ENCODE measurements at regions not wholly inside any gene's neighbourhood (a gene's known extent, or its start where the extent isn't known, plus 50 kb on each side); places are given as distances from the start of the nearest gene placed in this dataset.

- TF ChIP-seq, protein P1, sequence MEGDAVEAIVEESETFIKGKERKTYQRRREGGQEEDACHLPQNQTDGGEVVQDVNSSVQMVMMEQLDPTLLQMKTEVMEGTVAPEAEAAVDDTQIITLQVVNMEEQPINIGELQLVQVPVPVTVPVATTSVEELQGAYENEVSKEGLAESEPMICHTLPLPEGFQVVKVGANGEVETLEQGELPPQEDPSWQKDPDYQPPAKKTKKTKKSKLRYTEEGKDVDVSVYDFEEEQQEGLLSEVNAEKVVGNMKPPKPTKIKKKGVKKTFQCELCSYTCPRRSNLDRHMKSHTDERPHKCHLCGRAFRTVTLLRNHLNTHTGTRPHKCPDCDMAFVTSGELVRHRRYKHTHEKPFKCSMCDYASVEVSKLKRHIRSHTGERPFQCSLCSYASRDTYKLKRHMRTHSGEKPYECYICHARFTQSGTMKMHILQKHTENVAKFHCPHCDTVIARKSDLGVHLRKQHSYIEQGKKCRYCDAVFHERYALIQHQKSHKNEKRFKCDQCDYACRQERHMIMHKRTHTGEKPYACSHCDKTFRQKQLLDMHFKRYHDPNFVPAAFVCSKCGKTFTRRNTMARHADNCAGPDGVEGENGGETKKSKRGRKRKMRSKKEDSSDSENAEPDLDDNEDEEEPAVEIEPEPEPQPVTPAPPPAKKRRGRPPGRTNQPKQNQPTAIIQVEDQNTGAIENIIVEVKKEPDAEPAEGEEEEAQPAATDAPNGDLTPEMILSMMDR (IDR thresholded peaks at IDR 0.05) = no peak
- no peak for TF ChIP-seq POLR2A (IDR thresholded peaks at IDR 0.05)
- Histone ChIP-seq H3K9me3 (no peaks in the 10 kb centered on the region), H3K4me1 (no peaks in the 10 kb centered on the region), H3K36me3 (no peaks in the 10 kb centered on the region), H3K27me3 (no peaks in the 10 kb centered on the region), H3K4me3 (replicated peaks in 1 of 3) (no peak overlapping the region), H3K27ac (no peak overlapping the region)
- intact Hi-C loops (cut with DNase I) = no loop called here
- 74 to 76% methylated on average over 5 of the region's 5 CpGs for WGBS, 2 donors
- DNase-seq = no peak
Measured at GRCh38 chrX:109934935-109935334, 68.0 kb upstream of the TMEM164 start.

DNA sequence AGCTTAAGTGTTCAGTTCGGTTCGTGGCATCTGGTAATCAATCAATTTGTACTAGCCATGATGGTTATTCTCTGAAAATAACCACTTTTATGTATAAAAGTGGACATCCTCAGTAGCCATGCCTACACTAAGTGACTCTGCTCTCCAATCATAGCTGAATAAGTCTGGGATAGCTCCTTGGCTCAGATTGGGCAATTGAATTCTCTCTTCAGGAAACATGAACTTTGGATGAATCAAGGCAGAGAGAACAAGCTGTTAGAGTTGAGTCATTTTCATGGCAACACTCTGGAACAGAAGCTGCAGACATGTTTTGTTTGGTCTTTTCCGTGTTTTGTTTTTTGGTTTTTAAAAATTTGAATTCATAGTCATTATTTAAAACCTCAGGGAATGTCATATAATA is 66.8 kb upstream of the TMEM164 start:
- WGBS, 2 donors = 90 to 94% methylated on average over 3 of the region's 3 CpGs
- no peaks in the 10 kb centered on the region for H3K36me3 ChIP-seq
- H3K4me1 ChIP-seq = no peaks in the 10 kb centered on the region
- H3K9me3 ChIP-seq = no peaks in the 10 kb centered on the region
- no peaks in the 10 kb centered on the region for H3K27me3 ChIP-seq
- intact Hi-C loops (cut with DNase I) = no loop called here
- H3K4me3 ChIP-seq (replicated peaks in 1 of 3) = no peak overlapping the region
- TF ChIP-seq, protein P1 (IDR thresholded peaks at IDR 0.05) = no peak
- no peak for TF ChIP-seq POLR2A (IDR thresholded peaks at IDR 0.05)
- H3K27ac ChIP-seq = no peak overlapping the region
- DNase-seq = no peak

DNA sequence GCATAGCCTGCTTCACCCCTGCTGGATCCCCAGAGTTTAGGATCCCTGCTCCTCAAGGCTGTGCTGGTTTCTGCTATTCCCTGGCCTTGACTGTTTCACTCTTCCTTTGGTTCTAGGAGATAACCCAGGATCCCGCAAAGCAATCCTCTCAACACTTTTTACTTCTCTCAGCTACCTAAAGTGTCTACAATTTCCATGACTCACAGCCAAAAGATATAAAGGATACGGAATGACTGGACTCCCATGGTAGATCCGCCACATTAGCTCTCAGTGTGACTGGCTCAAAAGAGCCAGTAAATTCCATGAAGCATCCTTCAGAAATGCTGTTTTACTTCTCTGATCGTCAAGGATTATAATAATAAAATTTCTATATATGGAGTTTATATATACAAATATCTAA is 66.3 kb upstream of the TMEM164 start:
- no peaks in the 10 kb centered on the region for H3K36me3 ChIP-seq
- no peak overlapping the region for H3K27ac ChIP-seq
- WGBS, 2 donors = 90 to 93% methylated on average over 4 of the region's 4 CpGs

DNA sequence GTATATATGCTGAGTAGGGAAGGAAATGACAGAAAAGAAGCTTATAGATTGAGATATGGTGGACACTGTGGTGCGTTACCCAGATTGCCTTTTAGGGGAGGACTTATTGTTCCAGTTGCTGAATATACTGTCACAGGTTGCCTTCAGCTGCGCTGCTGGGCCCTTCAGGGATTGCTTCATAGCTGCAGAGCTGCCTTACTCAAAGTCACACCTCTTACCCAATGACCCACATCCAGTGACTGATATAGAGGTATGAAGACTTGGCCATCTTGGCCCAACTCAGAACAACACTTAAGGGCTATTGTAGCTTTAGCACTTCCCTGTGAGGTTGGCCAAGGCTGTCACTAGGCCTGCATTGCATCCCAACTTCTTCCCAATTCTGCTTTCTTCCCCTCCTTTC is 63.4 kb upstream of the TMEM164 start:
- no peaks in the 10 kb centered on the region for H3K36me3 ChIP-seq
- H3K4me3 ChIP-seq (replicated peaks in 1 of 3) = no peak overlapping the region
- no peak for DNase-seq
- WGBS, 2 donors = 91 to 93% methylated on average over 2 of the region's 2 CpGs
- no peak for TF ChIP-seq POLR2A (IDR thresholded peaks at IDR 0.05)
- TF ChIP-seq, protein P1 (IDR thresholded peaks at IDR 0.05) = no peak
- H3K27me3 ChIP-seq = no peaks in the 10 kb centered on the region
- H3K4me1 ChIP-seq = no peaks in the 10 kb centered on the region
- H3K27ac ChIP-seq = no peak overlapping the region
- intact Hi-C loops (cut with DNase I) = no loop called here
- no peaks in the 10 kb centered on the region for H3K9me3 ChIP-seq

More for the DNA sequence above, 66.3 kb upstream of the TMEM164 start:
- no peaks in the 10 kb centered on the region for H3K27me3 ChIP-seq
- no peak for TF ChIP-seq POLR2A (IDR thresholded peaks at IDR 0.05)
- TF ChIP-seq, protein P1 (IDR thresholded peaks at IDR 0.05) = no peak
- H3K4me3 ChIP-seq (replicated peaks in 1 of 3) = no peak overlapping the region
- no peaks in the 10 kb centered on the region for H3K9me3 ChIP-seq
- intact Hi-C loops (cut with DNase I) = no loop called here
- no peaks in the 10 kb centered on the region for H3K4me1 ChIP-seq
- no peak for DNase-seq

- Histone ChIP-seq H3K4me1 (no peaks in the 10 kb centered on the region), H3K27me3 (no peaks in the 10 kb centered on the region), H3K9me3 (no peaks in the 10 kb centered on the region), H3K36me3 (no peaks in the 10 kb centered on the region), H3K4me3 (replicated peaks in 1 of 3) (no peak overlapping the region), H3K27ac (no peak overlapping the region)
- DNase-seq = no peak
- 75 to 96% methylated on average over 2 of the region's 2 CpGs for WGBS, 2 donors
- intact Hi-C loops (cut with DNase I) = no loop called here
- TF ChIP-seq, protein P1 (IDR thresholded peaks at IDR 0.05) = no peak
- no peak for TF ChIP-seq POLR2A (IDR thresholded peaks at IDR 0.05)
Measured at GRCh38 chrX:109940411-109940810, 62.5 kb upstream of the TMEM164 start.
